Kidney (tissue), 13 donors: ENCODE measurements at regions not wholly inside any gene's neighbourhood (a gene's known extent, or its start where the extent isn't known, plus 50 kb on each side); places are given as distances from the start of the nearest gene placed in this dataset.
A peak's percentile ranks its signal among the peaks of the same experiment; 100 is the strongest.

ENCODE experiments used
- DNase-seq, 5 donors: peaks; one replicate each; pipeline ENCODE4 v3.0.0-alpha.2; 2013 to 2020
- FAIRE-seq: peaks from 2 replicates; lab custom pipeline; 2012; peaks lifted over from hg19 to GRCh38; lab: Jason Lieb, UNC
- H3K27ac ChIP-seq, 2 donors: one replicate each; pipeline ENCODE4 v1.7.0; 2013; ENCODE audit warnings: low read depth in 2 of 2, low read length in 2 of 2, inconsistent platforms in 1 of 2
- H3K27me3 ChIP-seq: one replicate; pipeline ENCODE4 v1.7.1; 2013; ENCODE audit warnings: low read length, inconsistent platforms; ENCODE audit not compliant: control insufficient read depth, insufficient read depth
- H3K36me3 ChIP-seq, 3 donors: one replicate each; pipeline versions ENCODE4 v1.7.0 to v1.7.1; 2013; ENCODE audit warnings: low read length in 3 of 3, control low read depth in 1 of 3, inconsistent platforms in 1 of 3; ENCODE audit not compliant: insufficient read depth in 3 of 3, control insufficient read depth in 2 of 3
- H3K4me1 ChIP-seq, 3 donors: one replicate each; pipeline versions ENCODE4 v1.7.0 to v1.7.1; 2013; ENCODE audit warnings: low read length in 3 of 3, inconsistent platforms in 1 of 3, low read depth in 1 of 3; ENCODE audit not compliant: control insufficient read depth in 2 of 3, insufficient read depth in 2 of 3
- H3K4me3 ChIP-seq, 3 donors: one replicate each; pipeline versions ENCODE4 v1.7.0 to v1.8.1; 2013; ENCODE audit warnings: low read length in 3 of 3, control low read depth in 1 of 3, inconsistent platforms in 1 of 3
- H3K9ac ChIP-seq, 3 donors: one replicate each; pipeline versions ENCODE4 v1.7.0 to v1.7.1; 2013; ENCODE audit warnings: low read length in 3 of 3, control low read depth in 1 of 3, inconsistent platforms in 1 of 3
- H3K9me3 ChIP-seq, 3 donors: one replicate each; pipeline versions ENCODE4 v1.7.0 to v1.7.1; 2013; ENCODE audit warnings: low read length in 3 of 3, control low read depth in 1 of 3, inconsistent platforms in 1 of 3; ENCODE audit not compliant: control insufficient read depth in 2 of 3, insufficient read depth in 1 of 3
- intact Hi-C: fragments of 100-400 bp; cut with DNase I; formaldehyde crosslinking; loops from one replicate; pipeline ENCODE4 v1.11.1; 2022
- TF ChIP-seq, protein P1 (sequence below): IDR thresholded peaks from 3 replicates; pipeline ENCODE4 v1.5.1; 2012; ENCODE audit warnings: mild to moderate bottlenecking, moderate library complexity, borderline replicate concordance; ENCODE audit not compliant: insufficient read depth; ENCODE audit errors: extremely low read depth
- donor health status: control.
- donor health status: control.
- donor health status: control.
- donor health status: control.
- donor health status: control.
- donor health status: DM: yes; HTN: yes; CAD: no.
- donor health status: Normal renal cell carcinoma (clear cell type).

- no peaks in the 10 kb centered on the region for H3K27me3 ChIP-seq
- FAIRE-seq = no peak
- no peak overlapping the region for H3K4me3 ChIP-seq
- no peaks in the 10 kb centered on the region for H3K4me1 ChIP-seq
- H3K27ac ChIP-seq = no peak overlapping the region
- no peaks in the 10 kb centered on the region for H3K9me3 ChIP-seq
- H3K9ac ChIP-seq = no peak overlapping the region
- intact Hi-C loops = no loop called here
- TF ChIP-seq, protein P1, sequence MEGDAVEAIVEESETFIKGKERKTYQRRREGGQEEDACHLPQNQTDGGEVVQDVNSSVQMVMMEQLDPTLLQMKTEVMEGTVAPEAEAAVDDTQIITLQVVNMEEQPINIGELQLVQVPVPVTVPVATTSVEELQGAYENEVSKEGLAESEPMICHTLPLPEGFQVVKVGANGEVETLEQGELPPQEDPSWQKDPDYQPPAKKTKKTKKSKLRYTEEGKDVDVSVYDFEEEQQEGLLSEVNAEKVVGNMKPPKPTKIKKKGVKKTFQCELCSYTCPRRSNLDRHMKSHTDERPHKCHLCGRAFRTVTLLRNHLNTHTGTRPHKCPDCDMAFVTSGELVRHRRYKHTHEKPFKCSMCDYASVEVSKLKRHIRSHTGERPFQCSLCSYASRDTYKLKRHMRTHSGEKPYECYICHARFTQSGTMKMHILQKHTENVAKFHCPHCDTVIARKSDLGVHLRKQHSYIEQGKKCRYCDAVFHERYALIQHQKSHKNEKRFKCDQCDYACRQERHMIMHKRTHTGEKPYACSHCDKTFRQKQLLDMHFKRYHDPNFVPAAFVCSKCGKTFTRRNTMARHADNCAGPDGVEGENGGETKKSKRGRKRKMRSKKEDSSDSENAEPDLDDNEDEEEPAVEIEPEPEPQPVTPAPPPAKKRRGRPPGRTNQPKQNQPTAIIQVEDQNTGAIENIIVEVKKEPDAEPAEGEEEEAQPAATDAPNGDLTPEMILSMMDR = no peak
- peak in 3 of 5 donors; percentile 21 to 80 (median 58) for DNase-seq
- H3K36me3 ChIP-seq = no peaks in the 10 kb centered on the region
Measured at GRCh38 chr5:117201001-117201400, 626.4 kb upstream of the SEMA6A start.

DNA sequence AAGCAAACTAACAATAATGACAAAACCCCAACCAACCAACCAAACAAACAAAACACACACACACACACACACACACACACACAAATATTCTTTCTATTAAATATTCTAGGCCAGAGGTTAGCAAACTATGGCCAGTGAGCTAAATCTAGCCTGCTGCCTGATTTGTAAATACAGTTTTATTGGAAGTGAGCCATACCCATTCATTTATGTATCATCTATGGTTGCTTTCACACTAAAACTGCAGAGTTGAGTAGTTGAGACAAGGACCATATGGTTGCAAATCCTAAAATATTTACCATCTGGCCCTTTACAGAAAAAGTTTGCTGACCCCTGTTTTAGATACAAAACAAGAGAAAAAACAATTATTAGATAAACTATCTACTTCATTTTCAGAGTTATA, 620.5 kb upstream of the SEMA6A start:
- DNase-seq (peak in 2 of 5 donors; percentile 27 to 62), FAIRE-seq (no peak)
- Histone ChIP-seq H3K27ac (no peak overlapping the region), H3K36me3 (no peaks in the 10 kb centered on the region), H3K27me3 (no peaks in the 10 kb centered on the region), H3K9ac (no peak overlapping the region), H3K9me3 (no peaks in the 10 kb centered on the region), H3K4me3 (no peak overlapping the region), H3K4me1 (no peaks in the 10 kb centered on the region)
- intact Hi-C loops = no loop called here
- TF ChIP-seq, protein P1 = no peak

DNA sequence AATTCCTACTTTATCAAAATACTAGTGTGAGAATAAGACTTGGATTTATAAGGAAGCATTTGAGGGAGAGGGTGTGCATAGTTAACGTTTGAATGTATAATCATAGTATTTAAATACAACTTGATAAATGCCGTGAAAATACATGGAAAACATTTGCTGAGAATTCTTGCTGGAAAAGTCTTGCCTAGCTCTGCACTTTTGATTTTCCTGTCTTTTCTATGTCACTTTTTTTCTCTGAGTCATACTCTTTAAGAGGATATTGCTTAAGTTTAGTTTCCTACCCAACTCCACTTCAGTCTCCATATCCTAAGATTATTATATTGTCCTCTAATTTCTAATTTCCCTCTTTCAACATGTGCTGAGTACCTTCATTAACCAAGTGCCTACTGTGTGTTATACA, 616.6 kb upstream of the SEMA6A start:
- H3K9ac ChIP-seq = no peak overlapping the region
- H3K27me3 ChIP-seq = no peaks in the 10 kb centered on the region
- no peak for DNase-seq
- no peak overlapping the region for H3K27ac ChIP-seq
- FAIRE-seq = no peak
- no peaks in the 10 kb centered on the region for H3K4me1 ChIP-seq
- no peak overlapping the region for H3K4me3 ChIP-seq
- TF ChIP-seq, protein P1 = no peak
- H3K9me3 ChIP-seq = no peaks in the 10 kb centered on the region
- intact Hi-C loops = no loop called here
- H3K36me3 ChIP-seq = no peaks in the 10 kb centered on the region

DNA sequence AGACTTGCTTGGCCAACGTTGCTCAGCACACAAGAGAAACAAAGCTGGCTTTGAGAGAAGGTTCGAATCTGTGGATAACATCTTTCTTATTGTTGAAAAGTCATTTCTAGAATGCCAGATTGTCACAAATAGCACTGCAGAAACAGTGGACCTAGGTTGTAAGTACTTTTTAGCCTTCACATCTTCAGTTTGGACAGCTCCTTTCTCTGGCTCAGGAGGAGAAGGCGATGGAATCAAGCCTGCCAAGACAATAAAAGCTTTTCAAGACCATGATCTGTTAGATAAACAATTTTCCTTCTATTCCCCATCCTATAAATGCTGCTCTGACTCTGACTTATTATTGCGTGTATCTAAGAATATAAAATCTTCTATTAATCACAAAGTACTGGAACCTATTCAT, 615.2 kb upstream of the SEMA6A start:
- H3K4me3 ChIP-seq = no peak overlapping the region
- no peaks in the 10 kb centered on the region for H3K36me3 ChIP-seq
- TF ChIP-seq, protein P1 = no peak
- no peak for FAIRE-seq
- H3K9me3 ChIP-seq = no peaks in the 10 kb centered on the region
- intact Hi-C loops = no loop called here
- H3K27ac ChIP-seq = no peak overlapping the region
- no peaks in the 10 kb centered on the region for H3K4me1 ChIP-seq
- H3K9ac ChIP-seq = no peak overlapping the region
- no peaks in the 10 kb centered on the region for H3K27me3 ChIP-seq
- no peak for DNase-seq
